Progenitor cell of endocrine pancreas (in vitro differentiated cells): ENCODE measurements at regions not wholly inside any gene's neighbourhood (a gene's known extent, or its start where the extent isn't known, plus 50 kb on each side); places are given as distances from the start of the nearest gene placed in this dataset.

ENCODE experiments used
- DNase-seq: peaks from one replicate; pipeline ENCODE4 v3.0.0; 2021; ENCODE audit warnings: low spot score; ENCODE audit not compliant: unreplicated experiment
- H3K27ac Mint-ChIP-seq: 2 replicates; pipeline ENCODE4 v1.8.0; 2021; ENCODE audit warnings: mild to moderate bottlenecking, moderate library complexity, mixed read lengths
- H3K27me3 Mint-ChIP-seq: 2 replicates; pipeline ENCODE4 v1.8.0; 2021; ENCODE audit warnings: mixed read lengths
- H3K36me3 Mint-ChIP-seq: 2 replicates; pipeline ENCODE4 v1.8.0; 2022; ENCODE audit warnings: mixed read lengths; ENCODE audit not compliant: insufficient read depth
- H3K4me1 Mint-ChIP-seq: 2 replicates; pipeline ENCODE4 v1.8.0; 2021; ENCODE audit warnings: low read depth, mixed read lengths
- H3K4me3 Mint-ChIP-seq: 2 replicates; pipeline ENCODE4 v1.8.0; 2021; ENCODE audit warnings: low read depth, mild to moderate bottlenecking, moderate library complexity, mixed read lengths
- H3K9me3 Mint-ChIP-seq: 2 replicates; pipeline ENCODE4 v1.8.0; 2021; ENCODE audit warnings: low read depth, mixed read lengths
- CTCF ChIP-seq: fragments of 200-600 bp; sonication (generic); IDR thresholded peaks from one replicate; pipeline ENCODE4 v1.5.0; 2021; ENCODE audit warnings: antibody characterized with exemption, mild to moderate bottlenecking; ENCODE audit not compliant: unreplicated experiment

GRCh38 chr10:121240011-121240410 is 358.2 kb downstream of the FGFR2 start:
- no peak for DNase-seq
- Mint-ChIP-seq H3K4me1 (peaks cover 14% of the 10 kb centered on the region), H3K9me3 (peaks cover 4% of the 10 kb centered on the region), H3K4me3 (no peak overlapping the region), H3K27me3 (no peaks in the 10 kb centered on the region), H3K27ac (no peak overlapping the region), H3K36me3 (no peaks in the 10 kb centered on the region)
- no peak for TF ChIP-seq CTCF

GRCh38 chr10:121240556-121240955 is 357.7 kb downstream of the FGFR2 start:
- no peaks in the 10 kb centered on the region for H3K27me3 Mint-ChIP-seq
- no peak for TF ChIP-seq CTCF
- peaks cover 18% of the 10 kb centered on the region for H3K4me1 Mint-ChIP-seq
- H3K36me3 Mint-ChIP-seq: no peaks in the 10 kb centered on the region
- no peak overlapping the region for H3K27ac Mint-ChIP-seq
- peaks cover 4% of the 10 kb centered on the region for H3K9me3 Mint-ChIP-seq
- H3K4me3 Mint-ChIP-seq: no peak overlapping the region
- no peak for DNase-seq

GRCh38 chr10:121241337-121241736 is 356.9 kb downstream of the FGFR2 start:
- no peak overlapping the region for H3K4me3 Mint-ChIP-seq
- peaks cover 25% of the 10 kb centered on the region for H3K4me1 Mint-ChIP-seq
- H3K27ac Mint-ChIP-seq: no peak overlapping the region
- no peaks in the 10 kb centered on the region for H3K27me3 Mint-ChIP-seq
- no peak for TF ChIP-seq CTCF
- H3K36me3 Mint-ChIP-seq: no peaks in the 10 kb centered on the region
- H3K9me3 Mint-ChIP-seq: peaks cover 4% of the 10 kb centered on the region
- no peak for DNase-seq

- H3K4me1 Mint-ChIP-seq: peaks cover 25% of the 10 kb centered on the region
- H3K4me3 Mint-ChIP-seq: no peak overlapping the region
- no peaks in the 10 kb centered on the region for H3K36me3 Mint-ChIP-seq
- no peaks in the 10 kb centered on the region for H3K27me3 Mint-ChIP-seq
- no peaks in the 10 kb centered on the region for H3K9me3 Mint-ChIP-seq
- TF ChIP-seq CTCF: no peak
- peak overlapping the region; percentile 47 for H3K27ac Mint-ChIP-seq
- DNase-seq: no peak
Observed at GRCh38 chr10:121242741-121243608, 355.3 kb downstream of the FGFR2 start.

- DNase-seq: no peak
- Mint-ChIP-seq H3K27ac (peak overlapping the region; percentile 47), H3K4me1 (peaks cover 25% of the 10 kb centered on the region), H3K36me3 (no peaks in the 10 kb centered on the region), H3K9me3 (no peaks in the 10 kb centered on the region), H3K4me3 (no peak overlapping the region), H3K27me3 (no peaks in the 10 kb centered on the region)
- no peak for TF ChIP-seq CTCF
Observed at GRCh38 chr10:121243609-121244241, 354.5 kb downstream of the FGFR2 start.
